HEK293 (cell line): ENCODE measurements at regions not wholly inside any gene's neighbourhood (a gene's known extent, or its start where the extent isn't known, plus 50 kb on each side); places are given as distances from the start of the nearest gene placed in this dataset.

Experiments used
- ATF2 ChIP-seq: fragments of 450-650 bp; formaldehyde crosslinking; IDR thresholded peaks from 2 replicates; pipeline ENCODE4 v1.5.1; 2016; ENCODE audit warnings: missing biosample characterization, missing genetic modification characterization, low read depth
- HIC1 ChIP-seq: fragments of 450-650 bp; formaldehyde crosslinking; IDR thresholded peaks from 2 replicates; pipeline ENCODE4 v1.5.1; 2016; ENCODE audit warnings: missing biosample characterization, missing genetic modification characterization
- IKZF3 ChIP-seq: fragments of 450-650 bp; IDR thresholded peaks from 2 replicates; pipeline ENCODE4 v1.5.0; 2018; ENCODE audit warnings: missing biosample characterization, mild to moderate bottlenecking, missing genetic modification characterization, moderate library complexity
- PATZ1 ChIP-seq: fragments of 450-650 bp; formaldehyde crosslinking; IDR thresholded peaks from 2 replicates; pipeline ENCODE4 v1.5.1; 2016; ENCODE audit warnings: missing biosample characterization, missing genetic modification characterization
- SETDB1 ChIP-seq: IDR thresholded peaks from one replicate; pipeline ENCODE4 v1.6.1; 2017; ENCODE audit warnings: mild to moderate bottlenecking, low read length, moderate library complexity, mixed read lengths; ENCODE audit not compliant: insufficient read length
- TRIM28 ChIP-seq: IDR thresholded peaks from 2 replicates; pipeline ENCODE4 v1.6.1; 2011; ENCODE audit warnings: low read length, control low read depth, borderline replicate concordance
- ZBTB10 ChIP-seq: fragments of 450-650 bp; formaldehyde crosslinking; IDR thresholded peaks from 2 replicates; pipeline ENCODE4 v1.5.1; 2016; ENCODE audit warnings: missing biosample characterization, missing genetic modification characterization
- ZBTB21 ChIP-seq: fragments of 450-650 bp; formaldehyde crosslinking; IDR thresholded peaks from 2 replicates; pipeline ENCODE4 v1.5.1; 2017; ENCODE audit warnings: missing biosample characterization, missing genetic modification characterization
- ZBTB6 ChIP-seq: fragments of 450-650 bp; formaldehyde crosslinking; IDR thresholded peaks from 2 replicates; pipeline ENCODE4 v1.5.1; 2017; ENCODE audit warnings: missing biosample characterization, missing genetic modification characterization
- ZNF24 ChIP-seq: fragments of 450-650 bp; formaldehyde crosslinking; IDR thresholded peaks from 2 replicates; pipeline ENCODE4 v1.5.1; 2016; ENCODE audit warnings: missing biosample characterization, missing genetic modification characterization
- ZNF513 ChIP-seq: fragments of 450-650 bp; IDR thresholded peaks from 2 replicates; pipeline ENCODE4 v1.5.1; 2018; ENCODE audit warnings: missing biosample characterization, missing genetic modification characterization
- ZNF660 ChIP-seq: fragments of 450-650 bp; IDR thresholded peaks from 2 replicates; pipeline ENCODE4 v1.5.1; 2018; ENCODE audit warnings: missing biosample characterization, mild to moderate bottlenecking, missing genetic modification characterization
- TF ChIP-seq, protein P1 (sequence below): fragments of 450-650 bp; formaldehyde crosslinking; IDR thresholded peaks from 2 replicates; pipeline ENCODE4 v1.5.1; 2016; ENCODE audit warnings: missing biosample characterization, missing genetic modification characterization

GRCh38 chr10:3556191-3557017, 228.6 kb downstream of the KLF6 start (continued):
- TF ChIP-seq ZNF513 (tag by site-specific recombination) (peak; percentile 25; the same call in 1 of the 2 replicates), SETDB1 (peak; percentile 97), ZBTB21 (peak; percentile 96), IKZF3 (tag by site-specific recombination) (peak; percentile 58; the same call in 1 of the 2 replicates), ZBTB6 (peak; percentile 99), ZNF660 (tag by site-specific recombination) (0 out of 2 replicates have a peak, but pooled peaks have one; percentile 28), HIC1 (tag by site-specific recombination) (0 out of 2 replicates have a peak, but pooled peaks have one; percentile 16), ZBTB10 (0 out of 2 replicates have a peak, but pooled peaks have one; percentile 20), ZNF24 (peak; percentile 17; the same call in 1 of the 2 replicates), PATZ1 (tag by site-specific recombination) (0 out of 2 replicates have a peak, but pooled peaks have one; percentile 22), ATF2 (peak; percentile 27; the same call in 1 of the 2 replicates), TRIM28 (peak; percentile 87)
- TF ChIP-seq, protein P1, sequence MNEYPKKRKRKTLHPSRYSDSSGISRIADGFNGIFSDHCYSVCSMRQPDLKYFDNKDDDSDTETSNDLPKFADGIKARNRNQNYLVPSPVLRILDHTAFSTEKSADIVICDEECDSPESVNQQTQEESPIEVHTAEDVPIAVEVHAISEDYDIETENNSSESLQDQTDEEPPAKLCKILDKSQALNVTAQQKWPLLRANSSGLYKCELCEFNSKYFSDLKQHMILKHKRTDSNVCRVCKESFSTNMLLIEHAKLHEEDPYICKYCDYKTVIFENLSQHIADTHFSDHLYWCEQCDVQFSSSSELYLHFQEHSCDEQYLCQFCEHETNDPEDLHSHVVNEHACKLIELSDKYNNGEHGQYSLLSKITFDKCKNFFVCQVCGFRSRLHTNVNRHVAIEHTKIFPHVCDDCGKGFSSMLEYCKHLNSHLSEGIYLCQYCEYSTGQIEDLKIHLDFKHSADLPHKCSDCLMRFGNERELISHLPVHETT (tag by site-specific recombination) = peak; percentile 55; the same call in 1 of the 2 replicates
